Erythroblast (primary cell): ENCODE measurements at regions not wholly inside any gene's neighbourhood (a gene's known extent, or its start where the extent isn't known, plus 50 kb on each side); places are given as distances from the start of the nearest gene placed in this dataset.

Experiments used
- GATA1 ChIP-seq: IDR thresholded peaks from 2 replicates; pipeline ENCODE4 v1.6.1; 2011; ENCODE audit warnings: low read depth, mild to moderate bottlenecking, control low read depth, low read length, moderate library complexity
- POLR2A ChIP-seq: IDR thresholded peaks from 2 replicates; pipeline ENCODE4 v1.6.1; 2011; ENCODE audit warnings: mild to moderate bottlenecking, low read length

GRCh38 chr20:57808264-57809070, 98.7 kb upstream of the PMEPA1 start:
- TF ChIP-seq POLR2A: no peak
- no peak for TF ChIP-seq GATA1
